Type B pancreatic cell (in vitro differentiated cells): ENCODE measurements at regions not wholly inside any gene's neighbourhood (a gene's known extent, or its start where the extent isn't known, plus 50 kb on each side); places are given as distances from the start of the nearest gene placed in this dataset.

ENCODE experiments used
- DNase-seq: peaks from one replicate; pipeline ENCODE4 v3.0.0; 2021; ENCODE audit warnings: mixed read lengths; ENCODE audit not compliant: unreplicated experiment; ENCODE audit errors: extremely low spot score
- H3K27ac Mint-ChIP-seq: 2 replicates; pipeline ENCODE4 v1.8.0; 2021; ENCODE audit warnings: mild to moderate bottlenecking, mixed read lengths
- H3K27me3 Mint-ChIP-seq: 2 replicates; pipeline ENCODE4 v1.8.0; 2021; ENCODE audit warnings: mixed read lengths
- H3K36me3 Mint-ChIP-seq: 2 replicates; pipeline ENCODE4 v1.8.0; 2021; ENCODE audit warnings: mixed read lengths
- H3K4me1 Mint-ChIP-seq: one replicate; pipeline ENCODE4 v1.8.0; 2021; ENCODE audit warnings: mixed read lengths; ENCODE audit not compliant: unreplicated experiment
- H3K4me3 Mint-ChIP-seq: 2 replicates; pipeline ENCODE4 v1.8.0; 2021; ENCODE audit warnings: mild to moderate bottlenecking, mixed read lengths
- H3K9me3 Mint-ChIP-seq: 2 replicates; pipeline ENCODE4 v1.8.0; 2021; ENCODE audit warnings: mixed read lengths
- TF ChIP-seq, protein P1 (sequence below): fragments of 200-600 bp; sonication (generic); conservative IDR thresholded peaks from 2 replicates; pipeline ENCODE4 v1.5.0; 2021; ENCODE audit warnings: antibody characterized with exemption, mild to moderate bottlenecking

DNA sequence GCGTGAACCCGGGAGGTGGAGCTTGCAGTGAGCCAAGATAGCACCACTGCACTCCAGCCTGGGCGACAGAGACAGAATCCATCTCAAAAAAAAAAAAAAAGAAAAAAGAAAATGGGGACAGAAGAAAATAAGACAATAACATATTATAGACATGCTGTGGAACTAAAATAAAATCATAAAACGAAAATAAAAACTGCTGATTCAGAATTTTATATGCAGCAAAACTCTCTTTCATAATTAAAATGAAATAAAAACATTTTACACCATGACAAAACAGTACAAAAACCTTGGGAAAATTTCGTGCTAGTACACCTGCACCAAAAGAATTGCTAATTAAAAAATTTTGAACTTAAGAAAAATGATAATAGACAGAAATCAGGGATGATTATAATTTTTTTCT is 2245.1 kb downstream of the PCDH9 start:
- TF ChIP-seq, protein P1, sequence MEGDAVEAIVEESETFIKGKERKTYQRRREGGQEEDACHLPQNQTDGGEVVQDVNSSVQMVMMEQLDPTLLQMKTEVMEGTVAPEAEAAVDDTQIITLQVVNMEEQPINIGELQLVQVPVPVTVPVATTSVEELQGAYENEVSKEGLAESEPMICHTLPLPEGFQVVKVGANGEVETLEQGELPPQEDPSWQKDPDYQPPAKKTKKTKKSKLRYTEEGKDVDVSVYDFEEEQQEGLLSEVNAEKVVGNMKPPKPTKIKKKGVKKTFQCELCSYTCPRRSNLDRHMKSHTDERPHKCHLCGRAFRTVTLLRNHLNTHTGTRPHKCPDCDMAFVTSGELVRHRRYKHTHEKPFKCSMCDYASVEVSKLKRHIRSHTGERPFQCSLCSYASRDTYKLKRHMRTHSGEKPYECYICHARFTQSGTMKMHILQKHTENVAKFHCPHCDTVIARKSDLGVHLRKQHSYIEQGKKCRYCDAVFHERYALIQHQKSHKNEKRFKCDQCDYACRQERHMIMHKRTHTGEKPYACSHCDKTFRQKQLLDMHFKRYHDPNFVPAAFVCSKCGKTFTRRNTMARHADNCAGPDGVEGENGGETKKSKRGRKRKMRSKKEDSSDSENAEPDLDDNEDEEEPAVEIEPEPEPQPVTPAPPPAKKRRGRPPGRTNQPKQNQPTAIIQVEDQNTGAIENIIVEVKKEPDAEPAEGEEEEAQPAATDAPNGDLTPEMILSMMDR, result no peak
- no peak for DNase-seq
- H3K27me3 Mint-ChIP-seq, result no peaks in the 10 kb centered on the region
- H3K4me1 Mint-ChIP-seq, result no peaks in the 10 kb centered on the region
- H3K36me3 Mint-ChIP-seq, result no peaks in the 10 kb centered on the region
- no peak overlapping the region for H3K27ac Mint-ChIP-seq
- H3K9me3 Mint-ChIP-seq, result peaks cover 5% of the 10 kb centered on the region
- no peak overlapping the region for H3K4me3 Mint-ChIP-seq

DNA sequence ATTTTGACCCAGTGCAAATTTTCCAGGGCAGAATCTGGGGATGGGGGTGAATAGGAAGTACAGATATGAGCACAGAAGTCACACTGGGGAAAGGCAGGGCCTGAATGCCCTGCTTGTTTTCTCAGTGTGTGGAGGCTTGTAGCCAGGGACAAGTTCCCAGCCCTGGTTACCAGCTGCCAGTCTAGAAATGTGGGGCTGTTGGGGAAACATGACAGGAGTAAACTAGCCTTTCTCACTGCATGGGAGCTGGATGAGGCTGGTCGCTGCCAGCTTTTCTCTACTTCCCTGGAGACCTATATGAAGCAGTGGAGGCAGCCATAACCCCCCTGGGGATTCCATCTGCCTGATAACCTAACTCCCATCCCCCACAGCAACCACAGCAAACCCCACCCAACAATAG is 2267.7 kb downstream of the PCDH9 start:
- no peaks in the 10 kb centered on the region for H3K27me3 Mint-ChIP-seq
- no peak for DNase-seq
- H3K27ac Mint-ChIP-seq, result no peak overlapping the region
- H3K4me3 Mint-ChIP-seq, result no peak overlapping the region
- no peaks in the 10 kb centered on the region for H3K9me3 Mint-ChIP-seq
- no peaks in the 10 kb centered on the region for H3K4me1 Mint-ChIP-seq
- TF ChIP-seq, protein P1, result no peak
- H3K36me3 Mint-ChIP-seq, result no peaks in the 10 kb centered on the region

DNA sequence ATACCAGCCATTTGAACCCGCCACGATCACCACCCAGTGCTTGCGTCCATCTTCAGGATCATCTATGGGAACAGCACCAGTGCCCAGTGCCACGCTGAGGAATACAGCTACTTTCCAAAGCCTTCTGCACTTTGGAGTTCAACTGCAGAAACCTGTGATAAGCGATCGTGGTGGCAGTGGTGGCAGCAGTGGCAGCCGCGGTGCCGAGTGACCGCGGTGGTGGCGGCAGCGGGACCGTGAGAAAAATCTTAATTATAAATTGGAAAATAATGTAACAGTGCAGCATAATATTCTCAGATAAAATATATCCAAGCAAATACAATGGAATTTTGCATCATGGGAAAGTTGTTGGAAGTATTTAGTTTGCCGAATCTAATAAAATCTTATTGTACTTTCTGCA is 2270.9 kb downstream of the PCDH9 start:
- H3K27me3 Mint-ChIP-seq, result no peaks in the 10 kb centered on the region
- TF ChIP-seq, protein P1, result no peak

DNA sequence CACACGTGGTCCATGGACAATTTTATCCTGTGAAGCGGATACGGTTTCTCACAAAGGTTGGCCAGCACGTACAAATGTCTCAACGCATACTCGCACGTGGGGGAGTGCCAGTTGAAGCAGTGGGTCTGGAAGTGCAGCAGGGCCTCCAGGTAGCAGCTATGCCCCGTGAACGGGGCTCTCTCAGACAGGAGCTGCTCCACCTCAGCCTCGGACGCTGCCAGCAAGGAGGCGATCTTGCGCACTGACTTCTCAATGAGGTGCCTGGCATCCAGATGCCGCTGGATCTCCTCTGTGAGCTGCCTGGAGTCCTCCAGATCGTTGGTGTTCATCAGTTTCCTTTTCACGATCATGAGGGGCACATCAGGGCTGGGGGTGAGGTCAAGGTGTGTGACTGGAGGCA is 2272.0 kb downstream of the PCDH9 start:
- H3K27ac Mint-ChIP-seq, result no peak overlapping the region
- H3K4me1 Mint-ChIP-seq, result no peaks in the 10 kb centered on the region
- H3K4me3 Mint-ChIP-seq, result no peak overlapping the region
- no peaks in the 10 kb centered on the region for H3K9me3 Mint-ChIP-seq
- no peak for DNase-seq
- no peaks in the 10 kb centered on the region for H3K27me3 Mint-ChIP-seq
- no peaks in the 10 kb centered on the region for H3K36me3 Mint-ChIP-seq
- TF ChIP-seq, protein P1, result no peak

More for the DNA sequence above, 2270.9 kb downstream of the PCDH9 start:
- no peaks in the 10 kb centered on the region for H3K9me3 Mint-ChIP-seq
- no peak overlapping the region for H3K27ac Mint-ChIP-seq
- no peaks in the 10 kb centered on the region for H3K36me3 Mint-ChIP-seq
- no peaks in the 10 kb centered on the region for H3K4me1 Mint-ChIP-seq
- no peak for DNase-seq
- H3K4me3 Mint-ChIP-seq, result no peak overlapping the region

DNA sequence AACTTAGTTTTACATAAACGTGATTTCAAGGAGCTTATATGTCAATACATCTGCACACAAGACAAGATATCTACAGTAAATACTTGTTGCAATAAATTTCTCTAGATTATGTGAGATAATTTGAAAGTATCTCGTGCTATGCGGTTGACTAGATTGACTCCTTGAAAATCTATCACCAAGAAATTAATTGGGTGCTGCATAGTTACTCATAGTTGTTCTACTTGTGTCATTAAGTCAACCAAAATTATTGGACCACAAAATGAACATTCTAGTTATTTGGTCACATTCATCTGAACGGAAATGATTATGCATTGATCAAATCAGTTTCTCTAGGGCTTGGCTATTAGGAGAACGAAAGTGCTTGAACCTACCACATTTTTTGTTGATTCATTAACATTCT is 2291.5 kb downstream of the PCDH9 start:
- Mint-ChIP-seq H3K36me3 (no peaks in the 10 kb centered on the region), H3K9me3 (no peaks in the 10 kb centered on the region), H3K4me3 (no peak overlapping the region), H3K27ac (no peak overlapping the region), H3K4me1 (no peaks in the 10 kb centered on the region), H3K27me3 (no peaks in the 10 kb centered on the region)
- no peak for DNase-seq
- TF ChIP-seq, protein P1, result no peak

DNA sequence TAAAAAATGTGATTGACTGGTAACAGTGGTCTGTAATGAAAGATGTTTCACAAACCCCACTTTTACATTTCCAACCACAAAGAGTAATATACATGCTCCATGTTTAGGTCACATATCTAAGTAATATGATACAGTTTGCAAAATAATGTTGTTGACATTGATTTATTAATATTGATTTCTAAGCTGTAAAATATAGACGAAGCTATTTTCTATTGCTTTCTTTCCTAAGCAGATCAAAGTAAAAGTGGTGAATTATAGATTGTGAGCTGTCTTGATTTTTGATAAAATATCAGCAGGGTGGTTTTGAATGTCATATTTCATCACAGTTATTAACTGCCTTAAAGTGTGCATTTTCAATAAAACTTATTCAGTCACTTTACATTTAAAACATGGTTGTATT is 2292.8 kb downstream of the PCDH9 start:
- DNase-seq, result no peak
- no peak overlapping the region for H3K4me3 Mint-ChIP-seq
- H3K27ac Mint-ChIP-seq, result no peak overlapping the region
- no peaks in the 10 kb centered on the region for H3K36me3 Mint-ChIP-seq
- no peaks in the 10 kb centered on the region for H3K9me3 Mint-ChIP-seq
- TF ChIP-seq, protein P1, result no peak
- no peaks in the 10 kb centered on the region for H3K27me3 Mint-ChIP-seq
- no peaks in the 10 kb centered on the region for H3K4me1 Mint-ChIP-seq
